ENCODE measurements at regions not wholly inside any gene's neighbourhood (a gene's known extent, or its start where the extent isn't known, plus 50 kb on each side); places are given as distances from the start of the nearest gene placed in this dataset.
"Not testable (repeated sequence)": the region's sequence is repeated elsewhere in the genome, so short reads cannot be mapped to it uniquely, and the experiment has no call there.

GRCh38 chr5:38648703-38649291 is 92.4 kb upstream of the LIFR start:
- no peak for DNase-seq

GRCh38 chr5:38650540-38650939 is 94.1 kb upstream of the LIFR start:
- DNase-seq, result no peak

- DNase-seq, result no peak
Measured at GRCh38 chr5:38650946-38651345, 94.5 kb upstream of the LIFR start.

GRCh38 chr5:38651806-38652205 is 95.4 kb upstream of the LIFR start:
- no peak for DNase-seq

GRCh38 chr5:38653389-38653788 is 96.9 kb upstream of the LIFR start:
- no peak for DNase-seq

- DNase-seq, result no peak
Measured at GRCh38 chr5:38655691-38656090, 99.2 kb upstream of the LIFR start.

GRCh38 chr5:38656568-38656967 is 100.1 kb upstream of the LIFR start:
- DNase-seq, result no peak

- DNase-seq, result no peak
Measured at GRCh38 chr5:38657020-38657419, 100.6 kb upstream of the LIFR start.

GRCh38 chr5:38660194-38660668 is 103.8 kb upstream of the LIFR start:
- DNase-seq, result peak; percentile 93 to 95

GRCh38 chr5:38662090-38662489 is 105.6 kb upstream of the LIFR start:
- DNase-seq, result no peak

GRCh38 chr5:38663249-38663648 is 106.8 kb upstream of the LIFR start:
- no peak for DNase-seq

- DNase-seq, result no peak
Measured at GRCh38 chr5:38666668-38667498, 110.4 kb upstream of the LIFR start.

GRCh38 chr5:38667499-38667776 is 111.0 kb upstream of the LIFR start:
- DNase-seq, result no peak

GRCh38 chr5:38669361-38669880 is 113.0 kb upstream of the LIFR start:
- no peak for DNase-seq

- DNase-seq, result no peak
Measured at GRCh38 chr5:38670066-38670465, 113.6 kb upstream of the LIFR start.

- no peak for DNase-seq
Measured at GRCh38 chr5:38670878-38671277, 114.4 kb upstream of the LIFR start.

GRCh38 chr5:38672059-38672788 is 115.8 kb upstream of the LIFR start:
- no peak for DNase-seq

GRCh38 chr5:38673671-38674071 is 117.2 kb upstream of the LIFR start:
- no peak for DNase-seq

GRCh38 chr5:38675443-38675842 is 119.0 kb upstream of the LIFR start:
- no peak for DNase-seq

- DNase-seq, result no peak
Measured at GRCh38 chr5:38677636-38678035, 121.2 kb upstream of the LIFR start.

GRCh38 chr5:38678076-38678475 is 121.6 kb upstream of the LIFR start:
- no peak for DNase-seq

- DNase-seq, result not testable (repeated sequence)
Measured at GRCh38 chr5:38678697-38679096, 122.3 kb upstream of the LIFR start.

- no peak for DNase-seq
Measured at GRCh38 chr5:38680094-38680825, 123.8 kb upstream of the LIFR start.

All from NCI-H1930 (cell line).